ENCODE measurements at regions not wholly inside any gene's neighbourhood (a gene's known extent, or its start where the extent isn't known, plus 50 kb on each side); places are given as distances from the start of the nearest gene placed in this dataset.

DNA sequence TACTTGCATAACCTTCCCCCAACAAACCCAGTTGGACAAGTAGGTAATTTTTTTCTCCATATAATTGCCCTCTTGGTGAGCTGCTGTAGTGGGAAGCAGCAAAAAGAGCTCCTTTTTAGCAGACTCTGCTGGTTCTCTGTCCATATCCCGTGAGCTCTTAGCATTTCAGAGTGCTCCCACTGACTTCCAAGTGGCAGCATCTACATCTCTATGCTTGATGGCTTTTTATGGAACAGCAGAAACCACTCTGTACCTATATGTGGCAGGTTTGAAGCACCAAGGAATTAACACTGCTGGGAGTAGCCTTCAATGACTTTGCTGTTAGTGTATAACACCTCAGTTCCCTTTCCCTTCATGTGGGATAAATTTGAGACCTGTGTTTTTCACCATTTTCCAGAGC, 168.4 kb upstream of the NHS start:
- no peak for DNase-seq

GRCh38 chrX:17214962-17215361, 160.0 kb upstream of the NHS start:
- no peak for DNase-seq

DNA sequence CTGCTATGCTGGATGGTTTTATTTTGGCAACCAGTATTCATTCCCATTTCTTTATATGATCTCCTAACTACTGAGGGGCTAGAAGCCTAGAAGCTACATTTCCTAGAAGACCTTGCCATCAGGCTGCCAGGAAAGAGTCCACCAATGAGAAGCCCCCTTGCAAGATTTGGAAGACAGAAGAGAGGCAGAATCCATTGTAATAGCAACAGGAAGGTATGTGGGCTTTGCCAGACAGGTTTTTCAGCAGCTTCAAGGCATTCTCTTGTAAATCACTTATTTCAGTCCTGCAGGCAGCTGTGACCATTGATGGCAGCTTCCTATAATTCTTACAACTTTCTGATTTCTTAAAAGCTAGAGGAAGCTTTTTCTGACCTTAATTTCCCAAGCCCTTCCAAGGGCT, 148.3 kb upstream of the NHS start:
- DNase-seq, result no peak

DNA sequence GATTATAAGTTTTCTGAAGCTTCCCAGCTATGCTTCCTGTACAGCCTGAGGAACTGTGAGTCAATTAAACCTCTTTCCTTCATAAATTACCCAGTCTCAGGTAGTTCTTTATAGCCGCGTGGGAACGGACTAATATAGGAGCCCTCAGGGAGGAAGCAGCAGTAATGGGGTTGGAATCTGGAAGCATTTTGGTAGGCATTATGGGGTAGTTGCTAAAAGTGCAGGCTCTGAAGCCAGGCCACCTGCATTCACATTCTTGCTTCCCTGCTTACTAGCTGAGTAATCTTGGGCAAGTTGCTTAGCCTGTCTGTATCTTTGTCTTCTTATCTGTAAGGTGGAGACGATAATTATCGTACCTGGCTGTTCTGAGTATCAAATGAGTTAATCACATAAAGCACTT, 137.9 kb upstream of the NHS start:
- no peak for DNase-seq

- peak in 26 of 58 donors; percentile 0 to 40 (median 0) for DNase-seq
Observed at GRCh38 chrX:17242470-17242869, 132.5 kb upstream of the NHS start.

- no peak for DNase-seq
Observed at GRCh38 chrX:17247144-17247543, 127.9 kb upstream of the NHS start.

DNA sequence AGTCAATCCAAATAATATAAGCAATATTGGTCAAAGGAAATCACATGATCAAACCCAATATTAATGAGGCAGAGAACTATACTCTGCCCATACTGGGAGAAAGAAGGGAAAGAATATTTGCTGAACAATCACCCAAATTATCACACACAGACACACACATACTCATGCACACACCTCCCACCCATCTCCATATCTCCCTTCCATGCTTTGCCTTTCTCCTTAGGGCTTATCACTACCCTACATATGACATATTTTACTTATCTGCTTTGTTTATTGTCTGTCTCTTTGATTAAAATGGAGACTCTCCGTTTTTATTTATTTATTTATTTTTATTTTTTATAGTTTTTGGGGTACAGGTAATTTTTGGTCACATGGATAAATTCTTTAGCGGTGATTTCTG, 112.9 kb upstream of the NHS start:
- DNase-seq, result no peak

- DNase-seq, result no peak
Observed at GRCh38 chrX:17266136-17266535, 108.9 kb upstream of the NHS start.

GRCh38 chrX:17278961-17279360, 96.0 kb upstream of the NHS start:
- DNase-seq, result no peak

DNA sequence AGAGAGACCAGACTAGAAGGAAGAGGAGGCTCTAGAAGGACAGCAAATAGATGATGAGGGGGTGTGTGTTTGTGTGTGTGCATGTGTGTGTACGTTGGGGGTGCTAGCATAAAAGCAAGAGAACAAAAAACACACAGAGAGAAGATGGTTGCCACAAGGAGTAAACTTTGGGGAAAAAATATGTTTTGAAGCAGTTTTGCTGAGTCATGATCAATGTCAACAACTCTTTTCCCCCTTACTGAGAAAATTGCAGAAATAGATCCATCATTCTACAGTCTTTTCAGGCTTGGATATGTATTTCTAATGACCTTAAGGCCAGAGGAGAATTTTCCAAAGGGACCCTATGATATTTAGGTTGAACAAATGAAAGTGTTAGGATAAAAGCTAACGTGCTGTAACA, 89.0 kb upstream of the NHS start:
- DNase-seq, result no peak

DNA sequence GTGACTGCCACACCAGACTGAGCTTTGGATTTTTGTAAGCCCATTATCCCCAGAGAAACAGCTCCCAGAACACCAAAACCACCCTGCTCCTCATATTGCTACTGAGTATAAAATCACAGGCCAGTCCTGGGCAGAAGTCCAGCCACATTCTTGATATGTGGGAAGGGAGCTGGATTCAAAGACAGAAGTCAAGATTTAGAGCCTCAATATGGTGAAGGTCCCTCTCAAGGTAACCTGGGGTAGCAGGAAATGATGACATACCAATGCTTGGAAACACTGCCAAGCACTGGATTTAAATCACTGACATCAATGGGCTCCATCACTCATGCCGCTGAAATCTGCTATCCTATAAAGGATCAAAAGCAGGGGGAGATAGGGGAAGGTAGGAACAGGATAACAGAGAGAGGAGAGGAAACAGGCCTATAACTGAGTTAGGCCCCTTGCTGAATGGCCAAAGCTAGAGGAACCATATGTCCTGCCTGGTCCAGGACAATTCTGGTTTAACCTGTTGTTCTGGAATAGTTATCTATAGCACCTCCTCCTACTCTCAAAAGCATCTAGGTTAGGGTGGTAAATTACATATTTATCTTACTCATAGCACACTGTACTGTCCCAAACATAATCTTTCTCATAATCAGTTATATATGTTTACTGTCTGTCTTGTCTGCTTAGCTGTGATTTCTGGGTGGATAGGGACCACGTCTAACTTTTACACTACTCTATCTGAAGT, 83.7 kb upstream of the NHS start:
- DNase-seq, result no peak

GRCh38 chrX:17292111-17292527, 82.9 kb upstream of the NHS start:
- peak in 7 of 58 donors; percentile 0 to 8 (median 0) for DNase-seq

GRCh38 chrX:17294561-17294960, 80.4 kb upstream of the NHS start:
- DNase-seq, result no peak

- DNase-seq, result no peak
Observed at GRCh38 chrX:17295791-17296190, 79.2 kb upstream of the NHS start.

- no peak for DNase-seq
Observed at GRCh38 chrX:17298564-17298963, 76.4 kb upstream of the NHS start.

DNA sequence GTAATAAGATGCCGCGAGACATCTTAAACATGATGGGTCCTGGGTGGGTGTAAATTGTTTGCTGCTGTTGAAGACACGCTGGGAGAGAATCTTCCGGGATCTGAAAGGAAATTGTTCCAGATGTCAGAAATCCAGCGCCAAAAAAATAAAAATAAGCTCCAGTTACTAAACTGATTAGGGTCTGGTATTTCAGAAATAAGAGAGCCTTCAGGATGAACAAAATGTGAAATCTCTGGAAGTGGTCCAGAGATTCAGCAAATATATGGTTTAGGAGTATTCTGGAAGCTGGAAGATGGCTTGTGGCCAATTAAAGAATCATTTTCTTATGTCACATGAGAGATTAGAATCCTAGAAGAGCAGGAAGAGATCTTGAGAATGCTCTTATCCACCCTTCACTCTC, 75.8 kb upstream of the NHS start:
- DNase-seq, result no peak

DNA sequence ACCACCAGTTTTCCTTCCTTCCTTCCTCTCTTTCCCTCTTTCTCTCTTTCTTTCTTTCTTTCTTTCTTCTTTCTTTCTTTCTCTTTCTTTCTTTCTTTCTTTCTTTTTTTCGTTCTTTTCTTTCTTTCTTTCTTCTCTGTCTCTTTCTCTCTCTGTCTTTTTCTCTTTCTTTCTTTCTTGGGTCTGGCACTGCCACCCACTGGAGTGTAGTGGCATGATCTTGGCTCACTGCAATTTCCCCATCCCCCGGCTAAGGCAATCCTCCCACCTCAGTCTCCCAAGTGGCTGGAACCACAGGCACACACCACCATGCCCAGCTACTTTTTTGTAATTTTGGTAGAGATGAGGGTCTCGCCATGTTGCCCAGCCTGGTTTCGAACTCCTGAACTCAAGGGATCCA, 51.6 kb upstream of the NHS start:
- DNase-seq, result no peak

Measured in anterior cingulate cortex (tissue), 58 donors.